OCI-LY1 (cell line): ENCODE measurements at regions not wholly inside any gene's neighbourhood (a gene's known extent, or its start where the extent isn't known, plus 50 kb on each side); places are given as distances from the start of the nearest gene placed in this dataset.

Experiments used
- H2AFZ ChIP-seq: fragments of 200-600 bp; sonication (generic), shearing (Covaris generic); 2 replicates; pipeline ENCODE4 v1.6.0; 2014; ENCODE audit warnings: antibody characterized with exemption, mild to moderate bottlenecking, low read length
- H3F3A ChIP-seq: fragments of 200-600 bp; sonication (generic), shearing (Covaris generic); 2 replicates; pipeline ENCODE4 v1.6.0; 2014; ENCODE audit warnings: mild to moderate bottlenecking, antibody characterized with exemption, low read length, moderate library complexity; ENCODE audit not compliant: insufficient read depth
- H3K27ac ChIP-seq: fragments of 200-600 bp; sonication (generic); 2 replicates; pipeline ENCODE4 v1.5.1; 2014; ENCODE audit warnings: low read length, mixed run types, mild to moderate bottlenecking, low read depth; ENCODE audit not compliant: poor library complexity, severe bottlenecking
- H3K27me3 ChIP-seq: fragments of 200-600 bp; sonication (generic); 2 replicates; pipeline ENCODE4 v1.6.0; 2014; ENCODE audit warnings: antibody characterized with exemption, mild to moderate bottlenecking, low read length, moderate library complexity; ENCODE audit not compliant: insufficient read depth
- H3K36me3 ChIP-seq: fragments of 200-600 bp; sonication (generic); 2 replicates; pipeline ENCODE4 v1.6.1; 2014; ENCODE audit warnings: mild to moderate bottlenecking, antibody characterized with exemption, low read length, moderate library complexity, mixed read lengths; ENCODE audit not compliant: insufficient read depth
- H3K4me1 ChIP-seq: fragments of 200-600 bp; sonication (generic); 2 replicates; pipeline ENCODE4 v1.5.1; 2014; ENCODE audit warnings: mild to moderate bottlenecking, low read length, moderate library complexity; ENCODE audit not compliant: insufficient read depth, severe bottlenecking
- H3K4me2 ChIP-seq: fragments of 200-600 bp; sonication (generic), shearing (Covaris generic); 2 replicates; pipeline ENCODE4 v1.6.1; 2014; ENCODE audit warnings: low read length
- H3K4me3 ChIP-seq: fragments of 200-600 bp; sonication (generic); 2 replicates; pipeline ENCODE4 v1.5.1; 2014; ENCODE audit warnings: low read length, low read depth, mild to moderate bottlenecking, mixed read lengths; ENCODE audit not compliant: poor library complexity, severe bottlenecking
- H3K79me2 ChIP-seq: fragments of 200-600 bp; shearing (Covaris generic); 2 replicates; pipeline ENCODE4 v1.6.1; 2016; ENCODE audit warnings: mixed run types, low read length, mixed read lengths; ENCODE audit not compliant: insufficient read depth
- H3K9ac ChIP-seq: fragments of 200-600 bp; sonication (generic), shearing (Covaris generic); 2 replicates; pipeline ENCODE4 v1.6.1; 2014; ENCODE audit warnings: mild to moderate bottlenecking, low read length, mixed read lengths
- H3K9me2 ChIP-seq: fragments of 200-600 bp; sonication (generic), shearing (Covaris generic); 2 replicates; pipeline ENCODE4 v1.6.1; 2014; ENCODE audit warnings: low read depth, mild to moderate bottlenecking, low read length, mixed read lengths
- H3K9me3 ChIP-seq: fragments of 200-600 bp; shearing (Covaris generic); 2 replicates; pipeline ENCODE4 v1.6.1; 2014; ENCODE audit warnings: low read length, mixed read lengths
- H4K20me1 ChIP-seq: fragments of 200-600 bp; sonication (generic), shearing (Covaris generic); 2 replicates; pipeline ENCODE4 v1.6.0; 2016; ENCODE audit warnings: mild to moderate bottlenecking, low read length; ENCODE audit not compliant: insufficient read depth
- EZH2 ChIP-seq: fragments of 200-600 bp; sonication (generic), shearing (Covaris generic); IDR thresholded peaks from 2 replicates; pipeline ENCODE4 v1.8.0; 2017; ENCODE audit warnings: borderline replicate concordance, mixed run types, mild to moderate bottlenecking, antibody characterized with exemption, low read length, moderate library complexity, mixed read lengths
- TF ChIP-seq, protein P1 (sequence below): fragments of 200-600 bp; sonication (generic), shearing (Covaris generic); IDR thresholded peaks from 2 replicates; pipeline ENCODE4 v1.5.1; 2017; ENCODE audit warnings: mild to moderate bottlenecking, antibody characterized with exemption, low read length, moderate library complexity, mixed read lengths

DNA sequence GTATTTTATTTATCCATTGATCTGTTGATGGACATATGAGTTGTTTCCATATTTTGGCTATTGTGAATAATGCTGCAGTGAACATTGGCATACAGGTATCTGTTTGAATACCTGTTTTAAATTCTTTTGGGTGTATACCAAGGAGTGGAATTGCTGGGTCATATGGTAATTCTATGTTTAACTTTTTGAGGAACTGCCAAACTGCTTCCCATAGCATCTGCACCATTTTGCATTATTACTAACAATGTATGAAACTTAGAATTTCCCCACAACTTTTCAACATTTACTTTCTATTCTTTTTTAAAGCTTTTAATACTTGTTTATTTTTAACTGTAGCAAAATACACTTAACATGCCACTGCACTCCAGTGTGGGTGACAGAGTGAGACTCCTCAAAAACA lies 57.0 kb upstream of the MSN start:
- no peak overlapping the region for H2AFZ ChIP-seq
- H3K9ac ChIP-seq: no peak overlapping the region
- H3K4me3 ChIP-seq: no peak overlapping the region
- no peaks in the 10 kb centered on the region for H4K20me1 ChIP-seq
- H3K36me3 ChIP-seq: no peaks in the 10 kb centered on the region
- no peaks in the 10 kb centered on the region for H3K79me2 ChIP-seq
- H3K9me3 ChIP-seq: no peaks in the 10 kb centered on the region
- H3K4me1 ChIP-seq: no peaks in the 10 kb centered on the region
- TF ChIP-seq, protein P1, sequence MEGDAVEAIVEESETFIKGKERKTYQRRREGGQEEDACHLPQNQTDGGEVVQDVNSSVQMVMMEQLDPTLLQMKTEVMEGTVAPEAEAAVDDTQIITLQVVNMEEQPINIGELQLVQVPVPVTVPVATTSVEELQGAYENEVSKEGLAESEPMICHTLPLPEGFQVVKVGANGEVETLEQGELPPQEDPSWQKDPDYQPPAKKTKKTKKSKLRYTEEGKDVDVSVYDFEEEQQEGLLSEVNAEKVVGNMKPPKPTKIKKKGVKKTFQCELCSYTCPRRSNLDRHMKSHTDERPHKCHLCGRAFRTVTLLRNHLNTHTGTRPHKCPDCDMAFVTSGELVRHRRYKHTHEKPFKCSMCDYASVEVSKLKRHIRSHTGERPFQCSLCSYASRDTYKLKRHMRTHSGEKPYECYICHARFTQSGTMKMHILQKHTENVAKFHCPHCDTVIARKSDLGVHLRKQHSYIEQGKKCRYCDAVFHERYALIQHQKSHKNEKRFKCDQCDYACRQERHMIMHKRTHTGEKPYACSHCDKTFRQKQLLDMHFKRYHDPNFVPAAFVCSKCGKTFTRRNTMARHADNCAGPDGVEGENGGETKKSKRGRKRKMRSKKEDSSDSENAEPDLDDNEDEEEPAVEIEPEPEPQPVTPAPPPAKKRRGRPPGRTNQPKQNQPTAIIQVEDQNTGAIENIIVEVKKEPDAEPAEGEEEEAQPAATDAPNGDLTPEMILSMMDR: no peak
- no peak for TF ChIP-seq EZH2
- no peak overlapping the region for H3K4me2 ChIP-seq
- H3K27ac ChIP-seq: no peak overlapping the region
- no peaks in the 10 kb centered on the region for H3K9me2 ChIP-seq
- no peaks in the 10 kb centered on the region for H3K27me3 ChIP-seq
- H3F3A ChIP-seq: no peaks in the 10 kb centered on the region

DNA sequence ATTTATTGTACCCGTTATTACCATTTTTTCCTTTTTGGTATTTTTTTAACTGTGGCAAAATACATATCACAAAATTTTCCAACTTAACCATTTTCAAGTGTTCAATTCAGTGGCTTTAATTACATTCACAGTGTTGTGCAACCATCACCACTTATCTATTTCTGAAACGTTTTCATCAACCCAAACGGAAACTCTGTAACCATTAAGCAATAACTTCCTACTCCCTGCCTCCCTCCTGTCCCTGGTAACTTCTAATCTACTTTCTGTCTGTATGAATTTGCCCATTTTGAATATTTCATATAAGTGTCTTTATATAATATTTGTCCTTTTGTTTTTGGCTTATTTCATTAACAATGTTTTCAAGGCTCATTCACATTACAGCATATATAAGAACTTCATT lies 57.4 kb upstream of the MSN start:
- Histone ChIP-seq H3K27me3 (no peaks in the 10 kb centered on the region), H3K9me3 (no peaks in the 10 kb centered on the region), H3K4me2 (no peak overlapping the region)

DNA sequence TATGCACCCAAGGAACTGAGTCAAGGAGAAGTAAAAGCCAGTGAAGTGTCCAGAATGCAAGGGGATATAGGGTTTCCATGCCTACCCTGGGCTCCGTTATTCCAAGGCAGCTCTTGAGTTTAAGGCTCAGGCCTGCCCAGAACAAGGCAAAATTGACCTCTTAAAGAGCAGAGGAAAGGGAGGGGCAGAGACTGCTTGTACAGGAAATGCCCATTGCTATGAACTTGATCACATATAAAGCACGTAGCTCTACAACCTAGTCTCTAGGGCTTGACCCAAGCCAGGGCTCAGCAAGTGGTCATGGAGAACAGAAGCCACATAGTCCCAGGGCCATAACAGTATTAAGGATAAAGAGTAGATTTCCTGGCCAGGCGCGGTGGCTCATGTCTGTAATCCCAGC lies 58.2 kb upstream of the MSN start:
- no peaks in the 10 kb centered on the region for H4K20me1 ChIP-seq
- H3K4me2 ChIP-seq: no peak overlapping the region
- H3K4me1 ChIP-seq: no peaks in the 10 kb centered on the region
- no peaks in the 10 kb centered on the region for H3K27me3 ChIP-seq
- H3K9ac ChIP-seq: no peak overlapping the region
- H3F3A ChIP-seq: no peaks in the 10 kb centered on the region
- TF ChIP-seq, protein P1: no peak
- no peak for TF ChIP-seq EZH2
- H3K27ac ChIP-seq: no peak overlapping the region
- no peak overlapping the region for H2AFZ ChIP-seq
- H3K9me3 ChIP-seq: no peaks in the 10 kb centered on the region
- no peak overlapping the region for H3K4me3 ChIP-seq
- H3K79me2 ChIP-seq: no peaks in the 10 kb centered on the region
- H3K36me3 ChIP-seq: no peaks in the 10 kb centered on the region
- H3K9me2 ChIP-seq: no peaks in the 10 kb centered on the region

More for the DNA sequence above, 57.4 kb upstream of the MSN start:
- no peak for TF ChIP-seq EZH2
- TF ChIP-seq, protein P1: no peak
- Histone ChIP-seq H3K79me2 (no peaks in the 10 kb centered on the region), H3K4me1 (no peaks in the 10 kb centered on the region), H4K20me1 (no peaks in the 10 kb centered on the region), H2AFZ (no peak overlapping the region), H3K9me2 (no peaks in the 10 kb centered on the region), H3F3A (no peaks in the 10 kb centered on the region), H3K4me3 (no peak overlapping the region), H3K27ac (no peak overlapping the region), H3K36me3 (no peaks in the 10 kb centered on the region), H3K9ac (no peak overlapping the region)
